DMS 273 treated with DMSO at 0.1 percent for 48 hours (cell line): ENCODE measurements at regions not wholly inside any gene's neighbourhood (a gene's known extent, or its start where the extent isn't known, plus 50 kb on each side); places are given as distances from the start of the nearest gene placed in this dataset.

Source experiments
- DNase-seq: peaks from one replicate; lab custom pipeline; 2025; lab: John Stamatoyannopoulos, UW

DNA sequence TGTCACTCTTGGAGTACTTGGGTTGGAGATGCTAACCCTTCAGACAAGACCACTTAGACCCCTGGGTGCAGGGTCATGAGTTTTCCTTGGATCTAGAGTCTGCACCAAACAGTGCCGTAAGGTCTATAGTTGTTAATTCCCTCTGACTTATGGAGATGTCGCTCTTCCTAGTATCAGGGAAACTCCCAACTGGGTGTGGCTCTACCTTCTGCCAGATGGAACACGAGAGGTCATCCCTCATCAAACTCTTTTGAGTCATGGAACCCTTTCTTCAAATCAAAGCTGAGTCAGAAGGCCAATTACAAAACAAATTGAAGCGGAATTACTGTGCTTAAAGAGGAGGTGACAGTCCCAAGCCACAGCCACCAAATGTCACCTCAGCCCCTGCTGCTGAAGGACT, 514.9 kb upstream of the PROK2 start:
- no peak for DNase-seq

- DNase-seq: no peak
These were observed 514.4 kb upstream of the PROK2 start for GRCh38 chr3:72299321-72299802.

GRCh38 chr3:72298201-72299152, 513.5 kb upstream of the PROK2 start:
- DNase-seq: no peak

DNA sequence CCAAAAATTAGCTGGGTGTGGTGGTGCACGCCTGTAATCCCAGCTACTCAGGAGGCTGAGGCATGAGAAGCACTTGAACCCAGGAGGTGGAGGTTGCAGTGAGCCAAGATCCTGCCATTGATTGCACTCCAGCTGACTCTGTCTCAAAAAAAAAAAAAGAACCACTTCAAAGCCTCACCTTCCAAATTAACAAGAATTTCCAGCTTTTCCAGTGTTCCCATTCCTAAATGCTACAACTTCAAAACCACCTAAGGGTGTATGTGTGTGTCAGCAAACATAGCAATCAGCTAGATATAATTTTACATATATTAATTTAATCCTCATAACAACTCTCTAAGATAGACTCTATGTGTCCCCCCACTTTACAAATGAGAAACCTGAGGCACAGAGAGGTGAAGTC, 512.5 kb upstream of the PROK2 start:
- DNase-seq: no peak

- DNase-seq: no peak
These were observed 511.6 kb upstream of the PROK2 start for GRCh38 chr3:72296477-72297111.

DNA sequence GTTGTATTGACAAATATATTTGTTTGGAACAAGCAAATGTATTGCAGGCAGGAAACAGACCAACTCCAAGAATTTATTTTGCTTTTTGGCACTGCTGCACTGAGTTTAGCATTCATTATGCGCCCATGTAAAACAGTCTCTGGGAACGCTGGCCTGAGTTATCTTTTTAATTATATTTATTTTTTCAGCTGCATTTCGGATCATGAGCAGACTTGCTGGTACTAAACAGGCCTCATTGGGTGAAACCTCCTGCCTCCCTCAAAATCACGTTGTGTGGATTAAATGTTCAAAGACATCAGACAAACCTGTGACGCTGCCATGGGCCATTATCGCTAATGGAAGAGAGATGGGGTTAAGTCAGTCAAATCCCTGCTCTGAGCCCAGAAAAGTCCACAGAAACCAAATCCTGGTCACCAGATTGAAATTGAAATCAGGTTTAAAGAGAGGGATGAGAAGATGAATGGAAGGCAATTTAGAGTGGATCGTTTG, 511.1 kb upstream of the PROK2 start:
- no peak for DNase-seq

- no peak for DNase-seq
These were observed 510.5 kb upstream of the PROK2 start for GRCh38 chr3:72295276-72295961.

GRCh38 chr3:72290859-72291638, 506.1 kb upstream of the PROK2 start:
- no peak for DNase-seq

DNA sequence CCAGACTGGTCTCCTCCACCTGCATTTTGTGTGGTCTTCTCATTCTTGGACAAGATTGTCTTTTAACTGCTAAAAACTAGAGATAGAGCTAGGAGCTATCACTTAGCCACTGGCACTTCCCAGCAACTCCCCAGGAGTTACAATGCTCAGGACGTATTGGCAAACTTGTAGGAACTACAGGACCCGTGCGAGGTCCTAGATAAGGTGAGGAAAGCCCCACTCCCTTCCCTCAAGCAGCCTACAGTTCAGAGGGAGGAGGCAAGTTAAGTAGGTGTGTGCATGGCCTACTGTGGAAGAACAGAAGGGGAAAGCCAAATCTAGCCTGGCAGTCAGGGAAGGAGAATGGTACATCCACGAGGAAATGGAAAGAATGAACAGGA, 504.7 kb upstream of the PROK2 start:
- no peak for DNase-seq

DNA sequence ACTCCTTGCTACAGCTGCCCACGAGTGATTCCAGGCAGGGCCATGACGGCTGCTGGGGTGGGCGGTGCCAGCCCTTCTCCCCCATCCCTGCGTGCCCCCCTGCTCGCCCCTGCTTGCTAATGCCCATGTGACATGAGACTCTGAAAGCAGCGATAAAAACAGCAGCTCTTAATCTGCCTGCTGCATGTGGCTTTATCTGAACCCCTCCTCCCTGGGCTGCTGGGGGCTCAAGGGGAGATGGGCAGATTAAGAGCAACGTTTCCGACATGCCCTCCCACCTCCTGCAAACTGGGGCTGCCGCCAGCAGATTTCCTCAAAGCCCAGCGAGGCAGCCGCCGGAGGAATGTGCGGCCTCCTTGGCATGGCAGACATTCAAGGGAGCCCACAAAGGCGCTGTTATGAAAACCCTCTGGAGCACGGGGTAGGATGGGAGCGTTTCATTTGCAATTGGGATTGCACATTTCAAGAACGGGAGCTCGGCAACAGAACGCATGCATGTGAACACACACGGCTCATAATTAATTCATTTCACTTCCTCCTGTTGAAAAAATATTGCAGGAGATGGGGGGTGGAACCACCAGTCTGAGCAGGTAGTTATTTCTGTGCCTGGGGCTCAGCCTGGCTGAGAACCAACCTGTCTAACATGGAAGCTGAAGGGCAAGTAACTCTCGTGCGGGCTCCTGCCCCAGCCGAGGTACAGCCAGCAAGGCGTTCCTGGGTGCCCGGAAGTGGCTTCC, 504.2 kb upstream of the PROK2 start:
- no peak for DNase-seq

- no peak for DNase-seq
These were observed 503.0 kb upstream of the PROK2 start for GRCh38 chr3:72287956-72288355.

GRCh38 chr3:72285502-72285901, 500.6 kb upstream of the PROK2 start:
- no peak for DNase-seq

- no peak for DNase-seq
These were observed 499.5 kb upstream of the PROK2 start for GRCh38 chr3:72284471-72284870.

DNA sequence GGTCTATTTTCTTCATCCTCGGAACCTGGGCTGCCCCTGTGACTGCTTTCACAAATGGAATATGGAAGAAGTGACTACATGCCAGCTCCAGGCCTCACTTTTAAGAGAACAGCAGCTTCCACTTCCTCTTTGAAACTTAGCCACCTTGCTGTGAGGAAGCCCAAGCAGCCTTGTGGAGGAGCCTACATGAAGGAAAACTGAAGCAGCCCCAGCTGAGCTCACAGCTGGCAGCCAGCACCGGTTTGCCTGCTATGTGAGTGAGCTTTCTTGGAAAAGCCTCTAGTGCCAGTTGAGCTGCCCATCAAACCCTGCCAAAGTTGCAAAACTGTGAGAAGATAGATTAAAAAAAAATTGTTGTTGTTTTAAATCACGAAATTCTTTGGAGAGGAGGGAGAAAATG, 498.0 kb upstream of the PROK2 start:
- no peak for DNase-seq

- no peak for DNase-seq
These were observed 496.6 kb upstream of the PROK2 start for GRCh38 chr3:72281551-72281950.

DNA sequence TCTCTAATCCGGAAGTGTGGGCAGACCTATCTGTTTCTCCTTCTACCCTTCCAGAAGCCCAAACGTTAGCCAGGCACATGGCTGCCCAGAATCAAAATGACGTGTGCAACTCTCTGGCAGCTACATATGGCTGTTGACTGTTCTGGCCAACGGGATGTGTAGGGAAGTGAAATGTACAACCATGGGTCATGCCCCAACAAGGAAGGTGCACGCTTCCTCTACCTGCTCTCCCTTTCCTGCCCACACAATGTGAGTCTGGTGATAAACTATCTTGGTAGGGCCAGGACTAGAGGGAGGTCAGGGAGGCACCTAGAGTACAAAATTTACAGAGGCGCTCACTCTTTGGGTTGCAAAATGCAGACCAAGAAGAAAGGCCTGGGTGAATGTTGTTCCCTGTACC, 495.9 kb upstream of the PROK2 start:
- DNase-seq: no peak

- DNase-seq: no peak
These were observed 494.7 kb upstream of the PROK2 start for GRCh38 chr3:72279631-72280041.

DNA sequence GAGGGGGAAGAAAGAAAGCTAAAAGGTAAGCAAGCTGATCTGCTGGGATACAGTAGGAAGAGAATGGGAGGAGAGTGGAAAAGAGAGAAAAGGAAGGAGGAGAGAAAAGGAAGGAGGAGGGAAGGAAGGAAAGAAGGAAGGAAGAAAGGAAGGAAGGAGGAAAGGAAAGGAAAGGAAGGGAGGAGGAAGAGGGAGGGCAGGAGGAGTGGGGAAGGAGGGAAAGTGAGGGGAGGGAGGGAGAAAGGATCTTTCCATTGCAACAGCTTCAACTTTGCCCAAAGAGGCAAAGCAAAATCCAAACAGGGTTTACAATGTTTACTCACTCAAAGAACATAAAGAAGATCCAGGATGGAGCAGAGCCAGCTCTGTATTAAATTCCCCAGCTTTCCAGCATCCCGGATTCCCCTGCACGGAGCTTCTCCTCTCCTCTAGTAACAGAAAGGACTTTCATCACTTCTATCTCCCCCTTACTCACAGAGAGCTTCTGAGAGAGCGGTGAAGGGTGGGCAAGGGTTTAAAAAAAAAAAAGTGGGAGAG, 494.2 kb upstream of the PROK2 start:
- DNase-seq: no peak

DNA sequence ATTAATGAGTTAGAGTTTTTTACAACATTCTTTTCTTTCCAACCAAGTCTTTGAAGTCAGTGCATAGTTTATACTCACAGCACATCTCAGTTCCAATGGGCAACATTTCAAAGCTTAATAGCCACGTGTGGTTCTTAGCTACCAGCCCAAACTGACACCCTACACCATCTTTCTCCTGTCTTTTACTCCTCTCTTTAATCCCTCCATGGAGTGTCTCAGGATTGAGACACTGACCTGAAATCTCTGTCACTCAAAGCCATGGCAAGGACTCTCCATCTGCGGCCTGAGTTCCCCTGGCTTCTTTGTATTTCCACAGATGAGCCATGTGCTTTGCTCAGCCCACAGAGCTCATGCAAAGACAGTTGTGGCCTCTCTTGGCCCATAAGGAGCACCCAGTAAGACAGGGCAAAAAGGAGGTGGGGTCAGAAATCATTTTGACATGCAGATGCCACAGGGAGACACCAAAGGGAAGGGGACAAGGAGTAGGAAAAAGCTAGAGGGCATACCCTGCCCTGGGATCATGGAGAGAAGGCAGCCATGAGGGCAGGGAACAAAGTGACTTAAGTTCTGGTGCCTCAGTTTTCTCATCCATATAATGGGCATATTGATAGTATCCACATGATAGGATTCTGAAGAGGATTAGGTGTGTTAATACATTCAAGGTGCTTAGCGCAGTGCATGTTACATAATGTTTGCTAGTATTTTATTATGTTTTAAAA, 493.6 kb upstream of the PROK2 start:
- DNase-seq: no peak

DNA sequence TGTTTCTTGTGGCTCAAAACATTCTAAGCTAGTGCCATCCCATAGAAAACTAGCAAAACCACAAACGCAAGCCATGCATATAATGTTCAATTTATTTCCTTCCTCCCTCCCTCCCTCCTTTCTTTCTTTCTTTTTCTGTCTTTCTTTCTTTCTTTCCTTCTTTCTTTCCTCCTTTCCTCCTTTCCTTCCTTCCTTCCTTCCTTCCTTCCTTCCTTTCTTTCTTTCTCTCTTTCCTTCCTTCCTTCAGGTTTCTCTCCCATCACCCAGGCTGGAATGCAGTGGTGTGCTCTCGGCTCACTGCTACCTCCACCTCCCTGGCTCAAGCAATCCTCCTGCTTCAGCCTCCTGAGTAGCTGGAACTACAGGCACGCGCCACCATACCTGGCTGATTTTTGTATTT, 492.8 kb upstream of the PROK2 start:
- DNase-seq: no peak
